K562 (cell line): ENCODE measurements at regions not wholly inside any gene's neighbourhood (a gene's known extent, or its start where the extent isn't known, plus 50 kb on each side); places are given as distances from the start of the nearest gene placed in this dataset.

ENCODE experiments used
- ATAC-seq: fragments of 200-7000 bp; cut with Tn5 transposase; 3 replicates; pipeline ENCODE4 v1.9.1; 2020; ENCODE audit warnings: moderate library complexity
- BruUV-seq: library from RNA; stranded (reverse); fragments of 400-500 nt; replicated peaks from 2 replicates; lab custom pipeline; 2021; lab: Mats Ljungman, UMichigan
- CTCF ChIA-PET: fragments of 300-600 bp; formaldehyde crosslinking; extraction: SDS; loops from one replicate; lab custom pipeline; 2021; ENCODE audit warnings: low intra/inter-chr PET ratio; lab: Yijun Ruan, JAX
- POLR2A ChIA-PET: fragments of 300-600, 350-650 bp; sonication (Branson Sonifier 250); formaldehyde crosslinking; extraction: SDS; loops from one replicate; lab custom pipeline; 2021; ENCODE audit warnings: antibody characterized with exemption, inconsistent platforms; lab: Yijun Ruan, JAX
- DNase-seq, 4 experiments: peaks; one replicate each; pipeline versions ENCODE4 v3.0.0 to v3.0.0-alpha.2; 2011 to 2018; ENCODE audit warnings: low spot score in 3 of 4, mixed read lengths in 3 of 4; ENCODE audit errors: extremely low read depth in 1 of 4
- FAIRE-seq: peaks from 2 replicates; lab custom pipeline; 2011; peaks lifted over from hg19 to GRCh38; lab: Jason Lieb, UNC
- H2AFZ ChIP-seq: 2 replicates; pipeline ENCODE4 v1.6.0; 2011; ENCODE audit warnings: low read depth, low read length, control low read depth, inconsistent platforms
- H3K27ac ChIP-seq: fragments of 200-600 bp; 3 replicates; pipeline ENCODE4 v1.8.0; 2011; ENCODE audit warnings: low read depth, mild to moderate bottlenecking, control low read depth, inconsistent platforms, low read length, moderate library complexity, mixed read lengths; ENCODE audit errors: extremely low read depth
- H3K27me3 ChIP-seq, 2 experiments: fragments of 300-600 bp in 1 of 2; 2 replicates in 1 of 2; 3 replicates in 1 of 2; pipeline versions ENCODE4 v1.6.0 to v1.8.0; 2011; ENCODE audit warnings: inconsistent platforms in 2 of 2, low read length in 2 of 2, mild to moderate bottlenecking in 1 of 2, mixed read lengths in 1 of 2, moderate library complexity in 1 of 2; ENCODE audit not compliant: control insufficient read depth in 2 of 2, insufficient read depth in 2 of 2
- H3K36me3 ChIP-seq: fragments of 300-600 bp; 3 replicates; pipeline ENCODE4 v1.8.0; 2011; ENCODE audit warnings: mild to moderate bottlenecking, low read length, inconsistent platforms; ENCODE audit not compliant: control insufficient read depth, insufficient read depth
- H3K4me1 ChIP-seq, 2 experiments: fragments of 200-600 bp in 1 of 2; replicated peaks in 1 of 2; 2 replicates in 1 of 2; 3 replicates in 1 of 2; pipeline versions ENCODE4 v1.5.1 to v1.8.0; 2011; ENCODE audit warnings: inconsistent platforms in 2 of 2, low read length in 2 of 2, mild to moderate bottlenecking in 1 of 2, mixed read lengths in 1 of 2, moderate library complexity in 1 of 2; ENCODE audit not compliant: control insufficient read depth in 2 of 2, insufficient read depth in 2 of 2
- H3K4me2 ChIP-seq: 2 replicates; pipeline ENCODE4 v1.6.1; 2011; ENCODE audit warnings: low read length, control low read depth, inconsistent platforms, mixed read lengths; ENCODE audit not compliant: insufficient read depth
- H3K4me3 ChIP-seq: fragments of 200-600 bp; sonication (generic), shearing (Covaris generic); 2 replicates; pipeline ENCODE4 v1.5.1; 2016; ENCODE audit warnings: control low read depth, inconsistent platforms
- H3K79me2 ChIP-seq: fragments of 200-600 bp; 3 replicates; pipeline ENCODE4 v1.8.0; 2011; ENCODE audit warnings: low read length, inconsistent platforms; ENCODE audit not compliant: control insufficient read depth, insufficient read depth
- H3K9ac ChIP-seq, 2 experiments: 2 replicates each; pipeline versions ENCODE4 v1.6.0 to v1.6.1; 2011; ENCODE audit warnings: low read depth in 2 of 2, low read length in 2 of 2, control low read depth in 1 of 2, inconsistent platforms in 1 of 2, mild to moderate bottlenecking in 1 of 2, mixed read lengths in 1 of 2; ENCODE audit not compliant: insufficient read depth in 1 of 2
- H3K9me1 ChIP-seq: one replicate; pipeline ENCODE4 v1.6.0; 2011; ENCODE audit warnings: inconsistent platforms, mild to moderate bottlenecking, low read length, moderate library complexity; ENCODE audit not compliant: control insufficient read depth, insufficient read depth
- H3K9me3 ChIP-seq: replicated peaks from 2 replicates; pipeline ENCODE4 v1.5.1; 2011; ENCODE audit warnings: low read depth, low read length, inconsistent platforms; ENCODE audit not compliant: control insufficient read depth, insufficient read depth
- H4K20me1 ChIP-seq: replicated peaks from 2 replicates; pipeline ENCODE4 v1.6.1; 2011; ENCODE audit warnings: low read length, inconsistent platforms, mixed read lengths; ENCODE audit not compliant: control insufficient read depth, insufficient read depth
- ELF4 ChIP-seq: fragments of 450-650 bp; formaldehyde crosslinking; IDR thresholded peaks from 2 replicates; pipeline ENCODE4 v1.4.0; 2022; ENCODE audit warnings: missing genetic modification characterization
- EWSR1 ChIP-seq: fragments of 450-650 bp; IDR thresholded peaks from 2 replicates; pipeline ENCODE4 v1.6.1; 2018; ENCODE audit warnings: borderline replicate concordance, mild to moderate bottlenecking, low read depth, moderate library complexity; ENCODE audit not compliant: partially characterized antibody
- HNRNPLL ChIP-seq: fragments of 200-400 bp; formaldehyde crosslinking; IDR thresholded peaks from 2 replicates; pipeline ENCODE4 v1.6.1; 2017; ENCODE audit warnings: low read length, low read depth, mild to moderate bottlenecking; ENCODE audit not compliant: poor library complexity, severe bottlenecking
- RAD51 ChIP-seq: fragments of 450-650 bp; IDR thresholded peaks from 2 replicates; pipeline ENCODE4 v1.7.1; 2016; ENCODE audit warnings: low read depth, mild to moderate bottlenecking, borderline replicate concordance
- ZNF324 ChIP-seq: fragments of 250-450 bp; sonication (Bioruptor Pico); IDR thresholded peaks from 2 replicates; pipeline ENCODE4 v1.4.0; 2020; ENCODE audit warnings: mild to moderate bottlenecking
- WGBS: fragments of 100-300 bp; shearing (Covaris generic); methylation state at CpG from one replicate; pipeline ENCODE4 v1.1.6; 2016; ENCODE audit warnings: low coverage, mixed read lengths; ENCODE audit not compliant: insufficient coverage; ENCODE audit errors: missing lambda C conversion rate; 5-methylcytosine and 5-hydroxymethylcytosine counted together
- in situ Hi-C: fragments of 300-500 bp; cut with MboI; formaldehyde crosslinking; loops from 4 replicates; pipeline ENCODE4 v1.15.0; 2018; ENCODE audit warnings: inconsistent platforms, mixed read lengths
- intact Hi-C: fragments of 100-400 bp; cut with micrococcal nuclease; formaldehyde crosslinking; loops from 2 replicates; pipeline ENCODE4 v1.14.2; 2022
- TF ChIP-seq, protein P1 (sequence below): IDR thresholded peaks from 2 replicates; pipeline ENCODE4 v1.6.1; 2011; ENCODE audit not compliant: insufficient read length; ENCODE audit errors: extremely low read depth

DNA sequence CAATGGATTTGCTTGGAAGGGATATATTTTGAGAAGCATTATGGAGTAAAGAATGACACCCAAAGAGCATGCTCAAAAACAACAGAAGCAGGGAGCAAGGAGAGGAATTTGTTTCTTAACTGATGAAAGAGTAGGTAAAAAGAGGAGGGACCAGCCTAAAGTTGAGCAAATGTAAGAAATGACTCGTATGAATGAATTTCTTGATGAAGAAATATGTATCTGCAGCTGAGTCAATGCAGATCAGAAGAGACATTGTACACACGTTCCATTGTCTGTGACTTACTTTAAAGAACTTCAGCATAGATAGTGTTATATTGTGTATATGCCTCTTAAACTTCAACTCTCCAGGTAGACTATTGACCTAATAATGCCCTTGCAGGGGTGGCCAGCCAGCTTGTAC, 112.7 kb upstream of the NREP start (continued):
- TF ChIP-seq, protein P1, sequence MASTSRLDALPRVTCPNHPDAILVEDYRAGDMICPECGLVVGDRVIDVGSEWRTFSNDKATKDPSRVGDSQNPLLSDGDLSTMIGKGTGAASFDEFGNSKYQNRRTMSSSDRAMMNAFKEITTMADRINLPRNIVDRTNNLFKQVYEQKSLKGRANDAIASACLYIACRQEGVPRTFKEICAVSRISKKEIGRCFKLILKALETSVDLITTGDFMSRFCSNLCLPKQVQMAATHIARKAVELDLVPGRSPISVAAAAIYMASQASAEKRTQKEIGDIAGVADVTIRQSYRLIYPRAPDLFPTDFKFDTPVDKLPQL = no peak

DNA sequence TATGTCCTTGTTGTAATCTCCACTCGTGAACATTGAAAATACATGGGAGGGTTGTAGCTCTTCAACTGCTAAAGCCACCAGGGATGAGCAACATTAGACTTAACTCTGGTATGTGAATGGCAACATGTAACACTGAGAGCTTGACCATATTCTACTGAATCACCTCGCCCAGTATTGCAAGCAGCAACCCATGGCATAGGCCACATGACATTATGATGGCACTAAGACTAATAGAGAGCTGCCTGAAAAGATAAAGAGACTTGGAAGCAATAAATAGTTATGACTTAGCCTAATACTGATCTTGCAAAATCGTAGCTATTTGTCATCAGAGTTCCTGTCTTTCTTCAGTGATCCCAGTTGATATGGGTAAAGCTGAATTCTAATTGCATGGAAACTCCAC, 108.4 kb upstream of the NREP start:
- Histone ChIP-seq H3K4me3 (no peak overlapping the region), H3K27ac (no peak overlapping the region), H3K79me2 (no peaks in the 10 kb centered on the region), H4K20me1 (no peaks in the 10 kb centered on the region), H2AFZ (no peak overlapping the region), H3K9me1 (no peaks in the 10 kb centered on the region), H3K9ac (no peak overlapping the region), H3K4me2 (no peak overlapping the region), H3K36me3 (no peaks in the 10 kb centered on the region), H3K4me1 (no peaks in the 10 kb centered on the region), H3K9me3 (no peaks in the 10 kb centered on the region), H3K27me3 (no peaks in the 10 kb centered on the region)
- DNase-seq = no peak
- BruUV-seq = no TSS peak
- no peak for FAIRE-seq
- intact Hi-C loops = no loop called here
- CTCF ChIA-PET = no interaction called here
- WGBS = 2% methylated on average over 3 of the region's 3 CpGs
- in situ Hi-C loops = no loop called here
- TF ChIP-seq EWSR1 (no peak), RAD51 (no peak), HNRNPLL (no peak), ZNF324 (CRISPR knock-in tag) (no peak), ELF4 (CRISPR knock-in tag) (no peak)
- POLR2A ChIA-PET = no interaction called here
- ATAC-seq = no peak
